IPS-18a (cell line): ENCODE measurements at regions not wholly inside any gene's neighbourhood (a gene's known extent, or its start where the extent isn't known, plus 50 kb on each side); places are given as distances from the start of the nearest gene placed in this dataset.

Experiments
- H3K27ac ChIP-seq: one replicate; pipeline ENCODE4 v1.5.1; 2013; ENCODE audit warnings: low read length
- H3K27me3 ChIP-seq: one replicate; pipeline ENCODE4 v1.6.1; 2013; ENCODE audit warnings: mild to moderate bottlenecking, low read length; ENCODE audit not compliant: control insufficient read depth, insufficient read depth
- H3K36me3 ChIP-seq: one replicate; pipeline ENCODE4 v1.6.1; 2013; ENCODE audit warnings: low read depth, low read length; ENCODE audit not compliant: control insufficient read depth
- H3K4me1 ChIP-seq: one replicate; pipeline ENCODE4 v1.6.1; 2013; ENCODE audit warnings: low read depth, low read length; ENCODE audit not compliant: control insufficient read depth
- H3K4me3 ChIP-seq: one replicate; pipeline ENCODE4 v1.5.1; 2013; ENCODE audit warnings: low read length
- H3K9ac ChIP-seq: one replicate; pipeline ENCODE4 v1.6.1; 2013; ENCODE audit warnings: mild to moderate bottlenecking, low read length, moderate library complexity
- H3K9me3 ChIP-seq: one replicate; pipeline ENCODE4 v1.6.1; 2013; ENCODE audit warnings: low read depth, low read length; ENCODE audit not compliant: control insufficient read depth

- Histone ChIP-seq H3K27ac (no peak overlapping the region), H3K4me3 (no peak overlapping the region), H3K9me3 (no peaks in the 10 kb centered on the region), H3K4me1 (peaks cover 21% of the 10 kb centered on the region), H3K36me3 (no peaks in the 10 kb centered on the region), H3K27me3 (no peaks in the 10 kb centered on the region), H3K9ac (no peak overlapping the region)
Observed at GRCh38 chr1:90512441-90512840, 204.7 kb downstream of the BARHL2 start.

- no peak overlapping the region for H3K27ac ChIP-seq
- no peaks in the 10 kb centered on the region for H3K27me3 ChIP-seq
- no peak overlapping the region for H3K9ac ChIP-seq
- H3K4me1 ChIP-seq = peaks cover 21% of the 10 kb centered on the region
- H3K36me3 ChIP-seq = no peaks in the 10 kb centered on the region
- no peak overlapping the region for H3K4me3 ChIP-seq
- no peaks in the 10 kb centered on the region for H3K9me3 ChIP-seq
Observed at GRCh38 chr1:90510143-90510542, 207.0 kb downstream of the BARHL2 start.

GRCh38 chr1:90509225-90510048, 207.7 kb downstream of the BARHL2 start:
- no peak overlapping the region for H3K4me3 ChIP-seq

GRCh38 chr1:90508376-90509167, 208.5 kb downstream of the BARHL2 start:
- Histone ChIP-seq H3K4me3 (no peak overlapping the region), H3K27ac (no peak overlapping the region), H3K36me3 (no peaks in the 10 kb centered on the region), H3K4me1 (peaks cover 21% of the 10 kb centered on the region), H3K27me3 (no peaks in the 10 kb centered on the region), H3K9ac (no peak overlapping the region), H3K9me3 (no peaks in the 10 kb centered on the region)

More at GRCh38 chr1:90509225-90510048, 207.7 kb downstream of the BARHL2 start:
- Histone ChIP-seq H3K27ac (no peak overlapping the region), H3K9ac (no peak overlapping the region), H3K9me3 (no peaks in the 10 kb centered on the region), H3K27me3 (no peaks in the 10 kb centered on the region), H3K36me3 (no peaks in the 10 kb centered on the region), H3K4me1 (peaks cover 21% of the 10 kb centered on the region)

GRCh38 chr1:90507173-90507572, 209.9 kb downstream of the BARHL2 start:
- Histone ChIP-seq H3K27me3 (no peaks in the 10 kb centered on the region), H3K27ac (no peak overlapping the region), H3K4me3 (no peak overlapping the region), H3K36me3 (no peaks in the 10 kb centered on the region), H3K9ac (no peak overlapping the region), H3K9me3 (no peaks in the 10 kb centered on the region), H3K4me1 (peaks cover 23% of the 10 kb centered on the region)

GRCh38 chr1:90505806-90506205, 211.3 kb downstream of the BARHL2 start:
- Histone ChIP-seq H3K9ac (no peak overlapping the region), H3K36me3 (no peaks in the 10 kb centered on the region), H3K4me3 (no peak overlapping the region), H3K27me3 (no peaks in the 10 kb centered on the region), H3K9me3 (no peaks in the 10 kb centered on the region), H3K27ac (no peak overlapping the region), H3K4me1 (peaks cover 33% of the 10 kb centered on the region)

GRCh38 chr1:90504509-90504908, 212.6 kb downstream of the BARHL2 start:
- Histone ChIP-seq H3K27ac (no peak overlapping the region), H3K4me1 (peaks cover 31% of the 10 kb centered on the region), H3K9me3 (no peaks in the 10 kb centered on the region), H3K36me3 (no peaks in the 10 kb centered on the region), H3K4me3 (no peak overlapping the region), H3K27me3 (no peaks in the 10 kb centered on the region), H3K9ac (no peak overlapping the region)

GRCh38 chr1:90502696-90503095, 214.4 kb downstream of the BARHL2 start:
- H3K36me3 ChIP-seq = no peaks in the 10 kb centered on the region
- no peak overlapping the region for H3K4me3 ChIP-seq
- peaks cover 26% of the 10 kb centered on the region for H3K4me1 ChIP-seq
- no peaks in the 10 kb centered on the region for H3K9me3 ChIP-seq
- no peak overlapping the region for H3K27ac ChIP-seq
- H3K27me3 ChIP-seq = no peaks in the 10 kb centered on the region
- no peak overlapping the region for H3K9ac ChIP-seq

- no peaks in the 10 kb centered on the region for H3K27me3 ChIP-seq
- no peaks in the 10 kb centered on the region for H3K9me3 ChIP-seq
- no peak overlapping the region for H3K4me3 ChIP-seq
- H3K9ac ChIP-seq = no peak overlapping the region
- H3K4me1 ChIP-seq = peaks cover 26% of the 10 kb centered on the region
- H3K36me3 ChIP-seq = no peaks in the 10 kb centered on the region
- H3K27ac ChIP-seq = no peak overlapping the region
Observed at GRCh38 chr1:90502194-90502593, 214.9 kb downstream of the BARHL2 start.

GRCh38 chr1:90501281-90501680, 215.8 kb downstream of the BARHL2 start:
- Histone ChIP-seq H3K4me3 (no peak overlapping the region), H3K36me3 (no peaks in the 10 kb centered on the region), H3K27ac (no peak overlapping the region), H3K9ac (no peak overlapping the region), H3K27me3 (no peaks in the 10 kb centered on the region), H3K4me1 (peaks cover 26% of the 10 kb centered on the region), H3K9me3 (no peaks in the 10 kb centered on the region)

GRCh38 chr1:90494748-90495282, 222.3 kb downstream of the BARHL2 start:
- peaks cover 12% of the 10 kb centered on the region for H3K4me1 ChIP-seq
- H3K9ac ChIP-seq = no peak overlapping the region
- no peaks in the 10 kb centered on the region for H3K36me3 ChIP-seq
- H3K27ac ChIP-seq = no peak overlapping the region
- H3K9me3 ChIP-seq = no peaks in the 10 kb centered on the region
- H3K27me3 ChIP-seq = no peaks in the 10 kb centered on the region
- no peak overlapping the region for H3K4me3 ChIP-seq
